Islet precursor cell (in vitro differentiated cells): ENCODE measurements at regions not wholly inside any gene's neighbourhood (a gene's known extent, or its start where the extent isn't known, plus 50 kb on each side); places are given as distances from the start of the nearest gene placed in this dataset.
"Not testable (repeated sequence)": the region's sequence is repeated elsewhere in the genome, so short reads cannot be mapped to it uniquely, and the experiment has no call there.

ENCODE experiments used
- DNase-seq: peaks from one replicate; pipeline ENCODE4 v3.0.0-alpha.2; 2018

DNA sequence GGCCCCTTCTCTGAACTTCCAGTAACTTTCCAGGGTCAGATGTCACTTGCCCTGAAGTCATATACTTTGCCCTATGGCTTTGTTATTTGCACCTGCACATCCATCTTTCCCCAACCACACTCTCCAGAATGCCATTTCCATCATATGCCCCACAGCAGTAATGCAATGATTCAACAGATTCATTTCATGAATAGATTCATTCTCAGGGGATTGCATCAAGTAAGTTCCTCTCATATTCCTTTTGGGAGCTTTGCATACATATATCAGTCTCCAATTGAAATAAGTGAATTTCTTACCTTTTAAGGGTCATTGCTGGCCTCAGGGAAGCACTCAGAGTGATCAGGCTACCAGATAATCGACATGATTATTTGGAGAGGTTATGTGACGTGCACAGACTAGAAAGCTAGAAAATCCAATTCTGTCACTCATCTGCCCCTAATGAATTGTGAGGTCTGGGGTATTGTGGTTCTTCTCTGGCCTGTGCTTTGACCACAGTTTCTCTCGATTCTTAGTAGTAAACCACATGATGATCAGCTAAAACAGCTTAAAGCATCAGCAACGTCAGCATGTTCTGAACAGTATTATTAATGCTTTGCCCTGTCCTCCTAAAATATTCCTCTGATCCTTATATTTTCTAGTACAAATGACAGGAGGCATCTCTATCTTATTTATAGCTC lies 179.9 kb downstream of the ATPSCKMT start:
- DNase-seq, result no peak

- DNase-seq, result no peak
Measured at GRCh38 chr5:10065428-10066000, 184.2 kb downstream of the ATPSCKMT start.

DNA sequence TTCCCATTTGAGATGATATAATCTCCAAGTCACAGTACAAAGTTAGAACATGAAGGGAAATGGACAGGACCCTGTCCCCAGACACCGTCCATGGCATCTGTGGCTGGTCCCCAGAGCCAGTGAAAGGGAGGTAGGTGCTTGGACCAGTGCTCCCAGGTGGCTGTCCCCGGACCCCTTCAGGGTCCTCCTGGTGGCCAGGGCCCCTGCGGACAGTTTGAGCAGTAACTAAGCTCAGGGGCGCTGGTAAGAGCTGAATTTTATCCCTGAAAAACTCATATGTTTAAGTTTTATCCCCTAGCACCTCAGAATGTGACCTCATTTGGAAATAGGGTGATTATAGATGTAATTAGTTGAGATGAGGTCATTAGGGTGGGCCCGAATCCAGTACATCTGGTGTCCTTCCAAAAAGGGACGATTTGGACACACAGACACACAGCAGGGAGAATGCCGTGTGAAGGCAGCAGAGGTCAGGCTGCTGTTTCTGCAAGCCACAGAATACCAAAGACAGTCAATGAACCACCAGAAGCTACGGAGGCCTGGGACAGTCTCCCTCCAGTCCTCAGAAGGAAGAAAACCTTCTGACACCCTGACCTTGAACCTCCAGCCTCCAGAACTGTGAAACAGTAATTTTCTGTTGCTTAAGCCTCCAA lies 185.0 kb downstream of the ATPSCKMT start:
- no peak for DNase-seq

DNA sequence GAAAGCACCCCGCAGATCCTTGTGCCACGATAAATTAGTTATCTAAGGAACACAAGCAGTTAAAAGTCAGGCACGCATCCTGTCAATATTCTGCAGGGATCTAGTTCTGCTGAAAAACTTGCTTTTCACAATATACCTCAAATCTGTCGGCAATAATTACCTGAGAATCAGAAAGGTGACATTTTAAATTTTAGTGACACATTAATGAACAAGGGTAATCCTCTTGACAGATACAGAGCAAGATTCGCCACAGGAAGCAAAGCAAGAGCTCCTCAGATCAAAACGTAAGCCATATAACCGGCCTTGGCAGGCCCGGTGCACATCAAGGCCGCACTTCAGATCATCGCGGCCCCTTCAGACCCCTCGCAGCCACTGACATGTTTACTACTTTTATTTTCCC lies 185.7 kb downstream of the ATPSCKMT start:
- no peak for DNase-seq

DNA sequence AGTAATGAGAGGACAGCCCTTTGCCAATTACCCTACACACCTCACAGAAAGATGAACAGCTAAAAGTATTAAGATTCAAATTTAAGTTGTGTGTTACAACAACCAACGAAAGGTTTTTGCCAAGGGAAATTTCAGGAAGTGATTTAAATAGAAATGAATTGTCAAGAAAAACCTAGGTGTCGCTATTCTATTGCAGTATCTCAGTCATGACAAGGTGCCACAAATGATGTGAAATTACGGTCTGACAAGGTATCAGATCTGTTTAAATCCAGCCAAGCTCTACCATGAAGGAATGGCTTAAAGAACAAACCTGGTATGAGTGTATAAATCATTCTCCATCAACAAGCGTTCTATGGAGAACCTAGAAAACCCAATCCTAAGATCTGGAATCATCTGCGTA lies 189.7 kb downstream of the ATPSCKMT start:
- DNase-seq, result no peak

- DNase-seq, result peak; percentile 19
Measured at GRCh38 chr5:10059556-10059955, 190.1 kb downstream of the ATPSCKMT start.

GRCh38 chr5:10057356-10057755 lies 192.3 kb downstream of the ATPSCKMT start:
- DNase-seq, result peak; percentile 30

DNA sequence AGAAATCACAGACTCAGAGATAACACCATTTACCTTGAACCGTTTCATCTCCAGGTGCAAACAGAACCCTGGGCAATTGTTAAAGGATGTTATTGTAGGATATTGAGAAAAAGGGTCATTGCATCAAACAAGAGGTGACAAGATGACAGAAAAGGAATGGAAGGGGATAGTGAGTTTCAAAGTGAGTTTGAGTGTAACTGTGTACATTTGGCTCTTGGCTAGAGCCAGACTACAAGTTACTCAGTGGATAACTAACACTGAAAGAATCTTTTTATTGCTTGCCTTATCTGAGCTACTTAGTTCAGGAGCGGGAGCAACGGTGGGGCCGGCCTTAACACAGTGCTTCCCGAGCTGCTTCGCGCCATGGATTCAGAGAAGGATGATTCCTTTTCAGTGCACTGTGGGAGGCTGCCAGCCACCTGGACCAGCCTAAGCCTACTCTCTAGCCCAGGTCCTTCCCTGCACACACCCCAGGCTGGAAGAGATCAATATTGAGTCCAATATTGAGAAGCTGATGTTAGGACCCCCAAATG lies 193.4 kb downstream of the ATPSCKMT start:
- DNase-seq, result no peak

- no peak for DNase-seq
Measured at GRCh38 chr5:10049858-10050455, 199.7 kb downstream of the ATPSCKMT start.

GRCh38 chr5:10046676-10047075 lies 203.0 kb downstream of the ATPSCKMT start:
- DNase-seq, result no peak

DNA sequence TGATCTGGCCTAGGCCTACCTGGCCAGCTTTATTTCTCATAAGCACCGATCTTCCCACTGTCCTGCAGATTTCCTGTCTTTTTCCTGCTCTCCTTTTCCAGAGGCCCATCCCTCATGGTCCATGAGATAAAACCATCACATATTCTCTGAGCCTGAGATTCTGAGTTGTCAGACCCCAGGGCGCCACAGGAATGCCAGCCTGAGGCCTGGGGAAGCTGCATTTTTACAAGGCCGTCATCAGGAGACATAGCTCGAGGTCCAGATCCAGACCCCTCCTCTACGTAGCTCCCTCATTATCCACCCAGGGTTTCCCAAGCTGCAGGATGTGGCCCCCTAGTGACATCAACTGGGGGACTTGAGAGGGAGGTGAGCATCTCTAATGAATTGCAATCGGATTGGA lies 204.3 kb downstream of the ATPSCKMT start:
- no peak for DNase-seq

- no peak for DNase-seq
Measured at GRCh38 chr5:10036136-10036815, 213.4 kb downstream of the ATPSCKMT start.

GRCh38 chr5:10034001-10034400 lies 215.7 kb downstream of the ATPSCKMT start:
- DNase-seq, result no peak

- no peak for DNase-seq
Measured at GRCh38 chr5:10031817-10032216, 217.9 kb downstream of the ATPSCKMT start.

- peak; percentile 80 for DNase-seq
Measured at GRCh38 chr5:10030219-10030831, 219.4 kb downstream of the ATPSCKMT start.

- no peak for DNase-seq
Measured at GRCh38 chr5:10023494-10023893, 226.2 kb downstream of the ATPSCKMT start.

DNA sequence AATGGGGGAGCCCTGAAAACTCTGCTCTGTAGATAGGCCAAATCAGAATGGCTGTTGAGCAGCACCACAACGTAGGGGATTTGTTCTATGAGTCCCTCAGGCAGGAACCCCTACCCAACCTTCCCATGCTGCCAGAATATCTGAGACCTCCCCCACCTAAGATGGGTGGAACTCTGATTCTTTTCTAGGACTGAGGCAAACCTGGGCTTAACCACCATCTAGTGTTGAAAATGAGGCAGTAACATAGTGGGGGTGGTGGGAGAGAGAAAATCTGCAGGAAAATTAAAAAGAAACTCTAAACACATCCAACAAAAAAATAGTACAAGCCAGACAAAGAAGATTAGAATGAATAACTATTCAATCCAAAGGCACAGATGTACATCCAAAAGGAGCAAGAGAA lies 228.4 kb downstream of the ATPSCKMT start:
- DNase-seq, result no peak

DNA sequence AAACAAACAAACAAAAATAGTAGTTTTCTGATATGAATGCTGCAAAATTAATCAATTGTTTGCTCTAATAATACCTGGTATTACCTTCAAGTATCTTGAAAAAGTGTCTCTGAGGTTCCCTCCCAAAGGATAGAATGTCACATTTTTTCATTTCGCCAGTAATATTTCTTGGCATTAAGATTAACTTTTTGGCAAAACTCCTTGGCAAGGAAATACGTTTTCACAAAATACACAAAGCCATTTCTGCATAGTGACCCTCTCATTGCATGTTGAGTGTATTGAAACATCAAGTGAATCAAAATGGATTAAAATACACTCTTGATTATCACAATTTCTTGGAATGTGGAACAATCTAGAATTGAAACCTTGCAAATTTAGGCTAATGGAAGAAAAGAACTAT lies 230.5 kb downstream of the ATPSCKMT start:
- no peak for DNase-seq

GRCh38 chr5:10018201-10019069 lies 231.3 kb downstream of the ATPSCKMT start:
- DNase-seq, result no peak

DNA sequence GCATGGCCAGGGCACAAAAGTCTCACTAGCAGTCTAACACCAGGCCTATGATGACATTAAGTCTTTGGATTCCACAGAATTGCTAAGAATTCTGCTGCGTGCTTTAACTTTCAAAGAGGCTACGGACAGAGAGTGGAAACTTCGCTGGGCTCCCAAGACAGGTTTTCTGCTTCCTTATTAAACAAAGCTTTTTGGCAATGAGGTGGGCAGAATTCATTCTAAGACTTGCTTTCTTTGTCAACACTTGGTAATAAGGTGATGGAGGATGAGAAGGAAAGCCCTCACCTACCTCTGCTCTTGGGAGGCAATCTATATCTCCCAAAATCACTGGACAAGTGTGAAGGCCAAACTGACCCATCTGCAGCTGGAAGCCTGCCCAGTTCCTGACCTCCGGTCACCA lies 231.9 kb downstream of the ATPSCKMT start:
- no peak for DNase-seq

- peak; percentile 56 for DNase-seq
Measured at GRCh38 chr5:10016559-10016958, 233.1 kb downstream of the ATPSCKMT start.

- not testable (repeated sequence) for DNase-seq
Measured at GRCh38 chr5:10015681-10016080, 234.0 kb downstream of the ATPSCKMT start.
